NT2/D1 (cell line): ENCODE measurements at regions not wholly inside any gene's neighbourhood (a gene's known extent, or its start where the extent isn't known, plus 50 kb on each side); places are given as distances from the start of the nearest gene placed in this dataset.

Experiments used
- YY1 ChIP-seq: IDR thresholded peaks from 2 replicates; pipeline ENCODE4 v1.6.1; 2011; ENCODE audit not compliant: insufficient read length, insufficient read depth
- ZNF274 ChIP-seq: IDR thresholded peaks from 2 replicates; pipeline ENCODE4 v1.6.1; 2011; ENCODE audit warnings: mild to moderate bottlenecking, low read depth, low read length

DNA sequence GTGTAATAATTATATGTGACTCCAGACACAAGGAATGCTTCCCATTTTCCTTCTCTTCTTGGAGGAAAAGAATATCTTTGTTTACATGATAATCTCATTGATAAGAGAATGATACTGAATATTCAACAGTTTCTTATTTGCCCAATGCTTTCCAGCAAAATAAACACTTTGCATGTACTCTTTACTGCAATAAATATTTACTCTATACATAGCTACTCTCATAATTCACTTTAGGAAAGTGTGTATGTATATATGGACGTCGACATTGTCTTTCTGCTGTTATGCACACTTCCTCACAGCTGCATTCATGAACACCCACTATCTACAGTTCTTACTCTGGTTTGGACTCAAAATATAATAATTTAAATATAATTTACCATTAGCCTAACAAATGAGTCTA lies 617.4 kb upstream of the CDH10 start:
- TF ChIP-seq ZNF274 (no peak), YY1 (no peak)
